HG02642 (cell line): ENCODE measurements at regions not wholly inside any gene's neighbourhood (a gene's known extent, or its start where the extent isn't known, plus 50 kb on each side); places are given as distances from the start of the nearest gene placed in this dataset.

Experiments
- ATAC-seq: cut with Tn5 transposase; IDR thresholded peaks from one replicate; pipeline ENCODE4 v1.9.1; 2021; ENCODE audit warnings: mild to moderate bottlenecking; ENCODE audit not compliant: unreplicated experiment, poor library complexity

- ATAC-seq: no peak
Observed at GRCh38 chr10:21230219-21230618, 295.3 kb downstream of the SKIDA1 start.

- ATAC-seq: no peak
Observed at GRCh38 chr10:21217748-21218367, 307.6 kb downstream of the SKIDA1 start.

DNA sequence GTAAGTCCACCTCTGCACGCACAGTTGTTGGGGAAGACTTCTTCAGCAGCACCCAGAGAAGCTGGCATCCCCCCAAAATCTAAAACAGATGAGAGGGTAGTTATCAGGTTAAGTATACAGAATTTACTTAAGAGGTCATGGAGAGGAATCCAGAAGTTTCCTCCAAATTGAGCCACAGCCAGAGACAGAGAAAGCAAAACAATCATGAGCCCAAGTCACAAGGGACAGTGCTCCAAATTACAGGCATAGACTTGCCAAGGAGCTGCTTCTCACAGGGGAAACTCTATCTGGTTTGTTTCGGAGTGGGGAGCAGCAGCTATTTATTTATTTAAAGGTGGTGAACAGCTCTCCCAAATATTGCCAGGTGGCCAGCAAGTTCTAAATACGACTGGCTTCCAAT lies 308.4 kb downstream of the SKIDA1 start:
- no peak for ATAC-seq

- ATAC-seq: no peak
Observed at GRCh38 chr10:21214329-21214728, 311.2 kb downstream of the SKIDA1 start.

DNA sequence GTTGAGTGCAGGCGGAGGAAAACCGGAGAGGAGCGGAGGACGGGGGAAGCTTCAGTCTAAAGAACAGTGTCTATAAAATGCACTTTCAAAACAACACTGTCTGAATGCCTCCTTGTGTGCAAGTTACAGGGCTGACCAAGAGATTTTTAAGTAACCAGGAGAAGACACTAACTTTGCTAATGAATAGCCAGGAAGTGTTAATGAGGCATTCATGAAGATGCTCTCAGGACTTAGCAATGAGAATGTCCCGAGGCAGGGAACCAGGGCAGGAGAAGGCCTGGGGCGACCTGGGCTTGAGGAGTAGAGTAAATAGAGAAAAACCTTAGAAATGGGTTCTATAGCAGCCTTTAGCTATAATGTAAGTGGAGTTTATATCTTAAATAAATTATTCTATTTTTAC lies 312.1 kb downstream of the SKIDA1 start:
- ATAC-seq: no peak

- ATAC-seq: no peak
Observed at GRCh38 chr10:21212912-21213311, 312.6 kb downstream of the SKIDA1 start.

GRCh38 chr10:21212348-21212747 lies 313.1 kb downstream of the SKIDA1 start:
- ATAC-seq: no peak

DNA sequence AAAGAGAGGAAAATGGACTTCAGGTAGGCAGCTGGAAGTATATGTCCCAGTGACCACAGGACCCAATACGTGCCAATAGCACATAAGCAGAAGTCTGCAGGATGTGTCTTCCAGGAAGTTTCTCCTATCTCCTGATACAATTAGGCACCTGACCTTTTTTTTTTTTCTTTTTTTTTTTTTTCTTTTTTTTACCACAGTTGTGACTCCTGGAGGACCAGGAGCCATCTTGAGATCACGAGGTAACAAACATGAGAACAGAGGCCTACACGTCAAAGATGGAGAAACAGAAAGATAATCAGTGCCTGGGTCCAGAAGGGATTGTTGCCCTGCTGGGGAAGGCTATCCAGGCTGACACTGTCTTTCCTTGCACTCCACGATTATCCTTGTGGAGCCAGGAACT lies 312.4 kb upstream of the NEBL start:
- ATAC-seq: no peak

GRCh38 chr10:21208666-21209316 lies 311.7 kb upstream of the NEBL start:
- ATAC-seq: no peak

DNA sequence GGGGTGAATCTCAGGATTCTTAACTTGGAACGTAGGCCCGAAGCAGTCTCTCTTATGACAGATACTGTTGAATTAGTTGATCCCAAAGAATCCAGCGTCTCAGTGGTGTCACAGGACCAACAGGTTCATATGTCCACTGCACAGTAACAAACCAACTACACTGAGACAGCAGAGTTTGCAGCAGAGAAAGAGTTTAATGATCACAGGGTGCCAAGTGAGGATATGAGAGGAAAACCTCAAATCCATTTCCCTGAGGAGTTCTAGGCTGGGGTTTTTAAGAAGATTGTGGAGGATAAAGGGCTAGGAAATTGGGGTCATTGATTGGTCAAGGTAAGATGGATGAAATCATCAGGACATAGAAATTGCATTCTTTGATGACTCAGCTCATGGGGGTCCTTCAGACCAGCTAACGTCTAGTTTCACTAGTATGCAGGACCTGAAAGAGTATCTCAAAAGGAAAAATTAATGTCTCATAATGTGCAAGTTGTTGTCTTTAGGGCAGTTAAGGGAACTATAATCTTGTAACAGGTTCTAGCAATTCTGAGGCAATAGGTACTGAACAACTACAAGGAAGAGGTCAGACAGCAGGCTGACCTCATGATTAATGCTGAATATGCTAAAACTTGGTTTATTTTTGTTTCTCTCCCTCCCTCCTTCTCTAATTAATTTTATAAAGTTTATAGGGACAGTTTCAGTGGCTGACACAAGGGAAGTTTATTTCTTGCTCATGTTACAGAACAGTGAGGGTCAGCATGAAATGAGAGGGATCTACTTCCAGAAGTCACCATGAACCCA lies 310.9 kb upstream of the NEBL start:
- no peak for ATAC-seq

GRCh38 chr10:21205328-21205727 lies 308.2 kb upstream of the NEBL start:
- no peak for ATAC-seq

GRCh38 chr10:21203473-21204107 lies 306.5 kb upstream of the NEBL start:
- ATAC-seq: no peak

GRCh38 chr10:21202776-21203462 lies 305.8 kb upstream of the NEBL start:
- no peak for ATAC-seq

- ATAC-seq: no peak
Observed at GRCh38 chr10:21199501-21199900, 302.4 kb upstream of the NEBL start.

DNA sequence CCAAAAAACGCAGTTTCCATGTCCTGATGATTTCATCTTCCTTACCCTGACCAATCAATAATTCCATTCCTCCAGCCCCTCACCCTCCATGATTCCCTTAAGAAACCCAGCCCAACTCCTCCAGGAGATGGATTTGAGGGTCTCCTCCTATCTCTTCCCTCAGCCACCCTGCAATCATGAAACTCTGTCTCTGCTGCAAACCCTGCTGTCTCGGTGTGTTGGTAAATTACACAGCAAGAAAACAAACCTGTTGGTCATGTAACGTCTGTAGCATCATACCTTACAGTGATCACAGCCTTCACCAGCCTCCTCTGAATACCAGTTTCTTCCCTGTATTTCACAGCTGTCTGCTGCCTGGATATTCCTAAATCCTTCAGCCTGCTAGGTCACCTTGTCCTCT lies 300.7 kb upstream of the NEBL start:
- no peak for ATAC-seq

- no peak for ATAC-seq
Observed at GRCh38 chr10:21196822-21197395, 299.8 kb upstream of the NEBL start.

DNA sequence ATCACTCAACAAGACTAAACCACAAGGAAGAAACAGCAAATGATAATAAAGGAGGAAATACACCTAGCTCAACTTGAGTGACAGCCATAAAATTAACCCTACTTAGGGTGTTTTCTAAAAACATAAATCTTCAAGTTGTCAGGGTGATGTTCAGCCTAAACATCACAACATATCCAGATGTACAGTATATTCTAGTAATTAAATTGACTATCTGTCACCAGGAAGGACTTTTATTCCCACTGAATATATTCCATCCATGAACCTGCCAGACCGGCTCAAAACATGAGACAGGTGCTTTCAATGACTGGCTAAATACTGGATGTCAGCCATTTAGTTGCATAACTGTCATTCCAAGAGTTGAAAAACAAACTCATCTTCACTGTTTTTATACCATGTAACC lies 298.1 kb upstream of the NEBL start:
- ATAC-seq: no peak

- ATAC-seq: no peak
Observed at GRCh38 chr10:21194510-21194993, 297.4 kb upstream of the NEBL start.

DNA sequence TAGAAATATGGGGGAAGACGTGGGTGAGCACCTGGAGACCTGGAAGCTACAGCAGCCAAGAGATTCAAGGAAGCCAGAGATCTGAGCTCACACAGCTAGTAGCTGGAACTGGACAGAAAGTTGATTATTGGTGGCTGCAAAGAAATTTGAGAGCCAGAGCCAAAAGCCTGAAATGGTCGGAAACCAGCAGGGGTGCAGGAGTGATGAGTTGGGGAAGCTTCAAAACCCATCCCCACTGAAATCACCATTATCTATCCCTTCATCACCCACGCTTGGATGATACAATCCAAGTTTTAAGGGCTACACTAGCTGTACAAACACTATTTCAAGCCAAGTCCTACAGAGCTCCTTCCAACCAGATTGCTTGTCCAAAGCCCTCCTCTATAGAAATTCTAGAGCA lies 296.1 kb upstream of the NEBL start:
- no peak for ATAC-seq

GRCh38 chr10:21191512-21191911 lies 294.4 kb upstream of the NEBL start:
- ATAC-seq: no peak
